GM13977 (cell line): ENCODE measurements at regions not wholly inside any gene's neighbourhood (a gene's known extent, or its start where the extent isn't known, plus 50 kb on each side); places are given as distances from the start of the nearest gene placed in this dataset.

Experiments
- DNase-seq: peaks from one replicate; pipeline ENCODE4 v3.0.0; 2012; ENCODE audit warnings: low spot score
- CTCF ChIP-seq: IDR thresholded peaks from 2 replicates; pipeline ENCODE4 v1.5.1; 2012; ENCODE audit warnings: mild to moderate bottlenecking, control low read depth; ENCODE audit not compliant: insufficient read depth; ENCODE audit errors: extremely low read depth, missing control alignments
- in situ Hi-C: fragments of 300-500 bp; cut with MboI; formaldehyde crosslinking; loops from one replicate; pipeline ENCODE4 v1.12.0; 2022; ENCODE audit warnings: low sequenced_read_pairs, low pct_unique_long_range_greater_than_20kb, mixed read lengths, inconsistent platforms; ENCODE audit not compliant: unreplicated experiment

GRCh38 chr2:176582990-176583481 lies 313.8 kb downstream of the MTX2 start:
- TF ChIP-seq CTCF = no peak
- DNase-seq = no peak
- in situ Hi-C loops = no loop called here

- in situ Hi-C loops = no loop called here
- no peak for TF ChIP-seq CTCF
- DNase-seq = no peak
Observed at GRCh38 chr2:176583607-176584006, 314.4 kb downstream of the MTX2 start.

GRCh38 chr2:176584333-176584732 lies 315.1 kb downstream of the MTX2 start:
- in situ Hi-C loops = no loop called here
- DNase-seq = no peak
- no peak for TF ChIP-seq CTCF

GRCh38 chr2:176585291-176585690 lies 316.0 kb downstream of the MTX2 start:
- in situ Hi-C loops = no loop called here
- no peak for DNase-seq
- TF ChIP-seq CTCF = no peak

GRCh38 chr2:176585791-176586190 lies 316.5 kb downstream of the MTX2 start:
- in situ Hi-C loops = no loop called here
- no peak for DNase-seq
- TF ChIP-seq CTCF = no peak

GRCh38 chr2:176589287-176589686 lies 320.0 kb downstream of the MTX2 start:
- DNase-seq = no peak
- in situ Hi-C loops = no loop called here
- no peak for TF ChIP-seq CTCF
